ENCODE measurements at regions not wholly inside any gene's neighbourhood (a gene's known extent, or its start where the extent isn't known, plus 50 kb on each side); places are given as distances from the start of the nearest gene placed in this dataset.

DNA sequence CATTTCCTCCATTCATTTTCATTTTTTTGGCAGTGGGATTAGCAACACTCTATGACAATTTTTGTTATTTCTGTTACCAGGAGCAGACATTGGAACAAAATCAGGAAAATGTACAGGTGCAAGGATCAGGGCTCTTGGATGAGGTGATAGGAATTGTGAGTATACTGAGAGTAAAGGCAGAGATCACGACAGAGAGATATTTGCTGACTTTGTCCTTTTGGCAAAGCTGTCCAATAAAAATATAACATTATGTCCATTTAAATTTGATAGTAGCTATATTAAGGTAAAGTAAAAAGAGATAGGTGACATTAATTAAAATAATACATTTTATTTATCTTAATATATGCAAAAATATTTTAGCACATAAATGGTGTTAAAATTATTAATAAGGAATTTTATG, 373.1 kb upstream of the GNPDA2 start:
- DNase-seq (ENCODE audit: low spot score): no peak

DNA sequence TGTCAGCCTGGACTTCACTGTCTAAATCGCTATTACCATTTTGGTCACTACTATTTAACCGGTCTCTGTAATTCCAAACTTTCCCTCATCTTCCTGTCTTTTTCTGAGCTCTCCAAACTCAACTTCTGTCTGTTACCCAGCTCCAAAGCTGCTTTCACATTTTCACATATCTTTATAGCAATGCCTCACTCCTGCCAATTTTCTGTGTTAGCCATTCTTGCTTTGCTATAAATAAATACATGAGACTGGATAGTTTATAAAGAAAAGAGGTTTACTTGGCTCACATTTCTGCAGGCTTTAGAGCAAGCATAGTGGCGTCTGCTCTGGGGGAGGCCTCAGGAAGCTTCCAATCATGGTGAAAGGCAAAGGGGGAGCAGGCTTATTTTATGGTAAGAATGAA, 368.3 kb upstream of the GNPDA2 start:
- DNase-seq (ENCODE audit: low spot score): no peak

DNA sequence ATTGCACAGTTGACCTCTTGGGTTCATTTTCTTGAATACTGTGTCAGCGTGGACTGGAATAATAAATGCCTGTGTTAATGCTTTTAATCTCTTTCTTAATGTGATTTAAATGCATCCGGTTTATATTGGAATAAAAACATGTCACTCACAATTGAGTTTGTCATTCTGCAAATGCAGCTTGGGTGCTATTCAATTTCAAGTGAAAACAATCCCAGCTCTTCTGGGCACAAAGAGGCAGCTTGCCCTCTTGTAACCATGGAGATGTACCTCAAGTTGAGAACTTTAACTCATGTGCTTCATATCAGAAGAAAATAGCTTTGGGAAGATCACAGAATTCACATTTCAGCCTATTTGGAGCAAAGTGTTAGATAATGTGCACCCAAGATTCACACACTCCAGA, 355.7 kb upstream of the GNPDA2 start:
- DNase-seq (ENCODE audit: low spot score): no peak

DNA sequence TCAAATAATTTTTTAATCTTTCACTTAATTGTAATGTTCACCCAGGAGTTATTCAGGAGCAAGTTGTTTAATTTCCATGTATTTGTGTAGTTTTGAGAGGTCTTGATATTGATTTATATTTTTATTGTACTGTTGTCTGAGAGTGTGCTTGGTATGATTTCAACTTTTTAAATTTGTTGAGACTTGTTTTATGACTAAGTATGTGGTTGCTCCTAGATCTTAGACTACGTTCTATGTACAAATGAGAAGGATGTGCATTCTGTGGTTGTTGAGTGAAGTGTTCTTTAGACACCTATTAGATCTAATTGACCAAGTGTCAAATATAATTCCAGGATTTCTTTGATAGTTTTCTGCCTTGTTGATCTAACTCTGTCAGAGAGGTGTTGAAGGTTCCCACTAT, 353.3 kb upstream of the GNPDA2 start:
- no peak for DNase-seq (ENCODE audit: low spot score)

DNA sequence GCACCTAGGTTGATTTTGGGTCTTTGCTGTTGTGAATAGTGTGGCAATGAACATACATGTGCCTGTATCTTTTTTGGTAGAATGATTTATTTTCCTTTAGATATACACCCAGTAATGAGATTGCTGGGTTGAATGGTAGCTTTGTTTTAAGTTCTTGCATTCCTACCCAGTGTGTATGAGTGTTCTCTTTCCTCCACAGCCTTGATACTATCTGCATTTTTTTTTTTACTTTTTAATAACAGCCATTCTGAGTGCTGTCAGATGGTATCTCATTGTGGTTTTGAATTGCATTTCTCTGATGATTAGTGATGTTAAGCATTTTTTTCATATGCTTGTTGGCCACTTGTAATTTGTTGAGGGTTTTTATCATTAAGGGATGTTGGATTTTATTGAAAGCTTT, 351.8 kb upstream of the GNPDA2 start:
- DNase-seq (ENCODE audit: low spot score): no peak

DNA sequence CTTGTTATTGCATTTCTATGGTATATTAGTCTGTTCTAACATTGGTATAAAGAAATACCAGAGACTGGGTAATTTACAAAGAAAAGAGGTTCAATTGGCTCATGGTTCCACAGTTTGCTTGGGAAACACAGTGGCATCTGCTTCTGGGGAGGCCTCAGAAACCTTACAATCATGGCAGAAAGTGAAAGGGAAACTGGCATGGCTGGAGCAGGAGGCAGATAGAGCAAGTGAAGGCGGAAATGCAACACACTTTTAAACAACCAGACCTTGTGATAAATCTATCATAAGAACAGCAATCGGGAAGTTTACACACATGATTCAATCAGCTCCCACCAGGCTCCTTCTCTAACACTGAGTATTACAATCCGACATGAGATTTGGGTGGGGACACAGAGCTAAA, 346.6 kb upstream of the GNPDA2 start:
- DNase-seq (ENCODE audit: low spot score): no peak

DNA sequence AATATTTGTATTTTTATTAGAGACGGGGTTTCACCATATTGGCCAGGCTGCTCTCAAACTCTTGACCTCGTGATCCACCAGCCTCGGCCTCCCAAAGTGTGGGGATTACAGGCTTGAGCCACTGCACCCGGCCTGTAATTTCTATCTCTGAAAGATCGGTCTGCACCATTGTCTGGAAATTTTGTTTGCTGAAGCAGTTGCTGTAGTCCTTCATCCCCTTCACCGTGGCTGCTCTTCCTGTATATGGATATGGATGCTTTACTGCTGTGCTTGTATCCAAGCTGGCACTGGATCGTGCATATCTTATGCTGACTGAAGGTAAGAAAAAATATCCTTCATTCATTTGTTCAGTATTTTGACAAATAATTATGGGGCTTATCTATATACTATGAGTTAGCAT, 338.4 kb upstream of the GNPDA2 start:
- no peak for DNase-seq (ENCODE audit: low spot score)

DNA sequence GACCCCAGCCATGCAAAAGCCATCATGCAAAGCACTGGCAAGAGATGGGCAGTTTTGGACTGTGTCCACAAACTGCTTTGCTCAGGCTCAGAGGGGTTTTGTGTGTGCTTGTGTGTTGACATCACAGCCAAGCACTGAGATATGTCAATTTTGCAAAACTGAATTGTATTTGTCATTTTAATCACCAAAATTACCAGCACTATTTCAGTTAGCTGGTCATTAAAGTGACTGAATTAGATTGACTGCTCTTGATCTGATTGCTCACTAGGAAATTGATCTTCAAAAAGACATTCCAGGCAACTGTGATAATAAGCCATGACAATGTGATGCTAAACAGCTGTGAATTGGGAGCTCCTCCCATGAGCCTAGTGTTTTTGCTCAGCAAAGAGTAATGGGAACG, 337.3 kb upstream of the GNPDA2 start:
- DNase-seq (ENCODE audit: low spot score): no peak

DNA sequence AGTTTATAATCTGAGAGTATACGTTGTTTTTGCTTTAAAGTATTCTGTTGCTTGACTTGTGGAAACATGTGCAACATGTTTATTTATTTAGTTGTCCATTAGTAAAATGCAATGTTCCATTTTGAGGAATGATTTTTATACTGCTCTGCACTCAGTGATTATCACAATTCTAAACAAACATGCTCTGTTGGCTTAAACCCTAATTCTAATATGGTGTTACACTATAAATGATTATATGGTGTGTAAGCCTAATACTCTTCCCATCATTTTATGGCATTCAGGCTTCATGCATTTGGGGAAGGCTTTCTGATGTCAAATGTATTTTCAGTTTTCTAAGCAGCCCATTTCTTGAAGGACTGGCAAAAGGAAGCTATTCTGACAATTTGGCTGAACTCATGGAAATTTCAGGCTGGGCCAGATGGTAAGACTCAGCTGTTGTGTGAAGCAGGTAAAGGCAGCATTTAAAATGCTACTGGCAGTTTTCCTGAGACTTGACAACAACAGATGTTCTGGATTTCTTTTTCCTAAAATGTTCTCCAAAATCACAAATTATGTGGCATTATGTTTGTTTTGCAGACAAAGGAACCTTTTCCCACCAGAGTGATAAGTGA, 336.7 kb upstream of the GNPDA2 start:
- no peak for DNase-seq (ENCODE audit: low spot score)

DNA sequence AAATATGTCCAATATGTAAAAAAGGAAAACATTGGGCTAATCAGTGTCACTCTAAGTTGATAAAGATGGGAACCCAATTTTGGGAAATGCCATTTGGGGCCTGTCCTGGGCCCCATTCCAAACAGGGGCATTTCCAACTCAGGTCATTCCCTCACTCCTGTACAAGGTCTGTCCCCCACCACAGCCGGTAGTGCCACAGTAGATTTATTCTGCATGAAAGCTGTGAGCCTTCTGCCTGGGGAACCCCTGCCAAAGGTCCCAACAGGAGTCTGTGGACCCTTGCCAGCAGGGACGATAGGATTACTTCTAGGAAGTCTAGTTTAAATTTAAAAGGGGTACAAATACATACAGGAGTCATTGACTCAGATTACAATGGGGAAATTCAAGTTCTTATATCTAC, 317.6 kb upstream of the GNPDA2 start:
- DNase-seq (ENCODE audit: low spot score): no peak

DNA sequence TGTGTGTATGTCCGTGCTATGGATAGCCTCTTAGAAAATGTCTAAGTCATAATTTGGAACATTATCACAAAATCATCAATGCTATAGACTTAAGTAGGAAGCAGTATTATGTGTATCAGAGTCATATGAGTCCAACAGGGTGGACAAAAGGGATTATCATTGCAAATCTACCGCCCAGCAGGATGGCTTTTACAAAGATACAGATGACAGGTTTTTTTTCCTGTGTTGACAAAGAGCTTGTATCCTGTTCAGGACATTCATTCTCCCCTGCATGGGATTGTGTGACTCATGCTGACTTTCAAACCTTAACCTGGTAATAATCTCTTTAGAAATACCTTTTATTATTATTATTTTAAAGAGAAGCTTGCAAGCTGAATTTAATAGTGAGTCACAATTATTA, 310.3 kb upstream of the GNPDA2 start:
- no peak for DNase-seq (ENCODE audit: low spot score)

DNA sequence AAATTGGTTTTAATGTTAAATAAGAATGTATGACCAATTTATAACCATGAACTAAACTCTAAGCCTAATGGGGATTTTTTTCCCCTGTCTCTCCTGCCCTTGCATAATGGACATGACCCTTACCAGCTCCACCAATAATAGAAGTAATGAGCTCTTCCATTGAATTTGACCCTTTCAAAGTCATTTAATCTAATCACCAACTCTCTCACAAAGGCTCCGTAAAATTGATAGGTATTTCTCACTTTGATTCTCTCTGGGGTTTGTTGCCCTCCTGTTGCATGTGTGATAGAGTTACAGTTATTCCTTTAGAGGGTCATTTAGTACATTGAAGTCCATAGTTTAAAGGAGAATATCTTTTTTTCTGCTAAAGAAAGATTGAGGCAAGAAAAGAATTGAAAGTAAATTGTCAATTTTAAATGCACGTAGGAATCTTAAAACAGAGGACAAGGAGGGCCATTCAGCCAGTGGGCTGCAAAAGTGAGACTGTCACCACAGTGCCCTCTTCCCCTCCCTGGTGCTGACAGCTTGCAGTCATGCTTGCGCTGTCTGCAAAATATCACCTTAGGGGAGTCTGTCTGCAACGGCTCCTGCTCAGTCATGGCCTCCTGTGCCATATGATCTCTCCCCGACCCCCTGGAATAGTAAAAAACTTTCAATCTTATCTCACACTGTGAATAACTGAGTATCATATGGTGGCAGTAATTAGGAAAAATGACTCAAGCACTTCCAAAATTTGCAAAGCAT, 307.5 kb upstream of the GNPDA2 start:
- no peak for DNase-seq (ENCODE audit: low spot score)

DNA sequence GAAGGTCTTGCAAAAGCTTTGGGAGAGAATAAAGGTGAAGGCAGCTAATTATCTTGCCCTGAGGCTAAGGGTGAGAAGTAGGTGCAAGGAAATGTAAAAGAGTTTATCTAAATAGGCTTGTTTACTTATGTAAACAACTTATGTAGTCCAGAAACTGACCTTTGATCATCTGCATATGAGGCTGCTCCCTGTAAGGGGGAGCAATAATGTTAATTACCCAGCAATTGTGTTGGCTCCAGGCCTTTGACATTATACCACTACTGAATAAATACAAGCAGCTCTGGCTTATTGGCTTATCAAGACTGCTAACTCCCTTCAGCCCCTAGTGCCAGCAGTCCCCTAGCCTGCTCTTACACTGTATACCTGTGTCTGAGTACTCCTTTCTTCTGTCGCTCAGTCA, 303.7 kb upstream of the GNPDA2 start:
- DNase-seq (ENCODE audit: low spot score): no peak

DNA sequence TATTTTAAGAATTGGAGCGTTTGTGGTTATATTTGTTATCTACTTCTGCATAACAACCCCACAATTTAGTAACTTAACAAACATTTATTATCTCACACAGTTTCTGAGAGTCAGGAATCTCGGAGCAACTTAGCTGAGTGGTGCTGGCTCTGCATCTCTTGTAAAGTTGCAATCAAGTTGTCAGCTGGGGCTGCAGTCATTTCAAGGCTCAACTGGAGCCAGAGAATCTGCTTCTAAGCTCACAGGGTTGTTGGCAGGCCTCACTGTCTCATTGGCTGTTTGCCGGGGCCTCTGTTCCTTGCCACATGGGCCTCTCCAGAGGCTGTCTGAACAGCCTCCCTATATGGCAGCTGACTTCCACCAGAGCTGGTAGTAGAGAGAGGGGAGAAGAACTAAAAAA, 281.2 kb upstream of the GNPDA2 start:
- DNase-seq (ENCODE audit: low spot score): no peak

DNA sequence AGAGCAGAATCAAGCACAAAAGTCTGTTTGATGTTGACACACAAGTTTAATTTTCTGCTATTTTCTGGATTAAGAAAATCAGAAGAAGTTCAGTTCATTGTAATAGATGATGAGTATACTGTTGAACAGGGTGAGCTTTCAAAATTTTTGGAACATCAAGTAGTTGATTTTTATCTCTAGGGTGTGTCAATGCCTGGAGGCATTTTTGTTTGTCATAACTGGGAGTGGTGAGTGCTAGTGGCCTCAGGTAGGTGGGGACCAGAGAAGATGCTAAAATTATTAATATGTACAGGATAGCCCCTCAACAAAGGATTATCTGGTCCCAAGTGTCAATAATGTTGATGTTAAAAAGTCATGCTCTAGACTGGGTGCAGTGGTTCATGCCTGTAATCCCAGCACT, 279.7 kb upstream of the GNPDA2 start:
- no peak for DNase-seq (ENCODE audit: low spot score)

DNA sequence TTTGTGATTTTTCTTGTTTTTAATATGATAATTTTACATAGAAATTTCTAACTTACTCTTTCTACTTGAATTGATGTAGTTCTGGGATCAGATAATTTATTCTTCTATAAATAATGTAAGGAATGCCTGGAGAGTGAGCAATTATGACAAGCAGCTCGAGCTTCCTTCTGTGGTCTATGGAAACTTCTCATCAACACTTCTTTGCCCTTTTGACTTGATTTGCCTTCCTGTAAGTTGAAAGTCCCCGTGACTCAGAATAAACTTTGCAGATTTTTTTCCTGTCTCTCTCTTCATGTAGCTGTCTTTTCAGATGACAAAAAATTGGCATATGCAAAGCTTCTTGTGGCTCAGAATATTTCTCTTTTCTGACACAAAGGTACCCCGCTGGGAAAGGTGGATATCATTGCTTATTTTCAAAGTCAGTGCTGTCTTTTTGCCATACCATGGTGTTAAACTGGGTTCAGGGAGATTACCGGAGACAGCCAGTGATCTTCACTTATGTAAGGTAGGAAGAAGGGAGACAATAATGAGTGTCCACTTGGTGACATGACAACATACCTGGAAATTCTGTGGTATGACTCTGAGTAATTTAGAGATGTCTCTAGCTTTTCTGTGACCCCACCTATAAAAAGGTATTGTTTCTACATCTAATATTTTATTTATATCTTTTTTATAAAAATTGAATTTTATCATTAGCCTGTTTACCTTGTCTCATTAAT, 278.6 kb upstream of the GNPDA2 start:
- no peak for DNase-seq (ENCODE audit: low spot score)

DNA sequence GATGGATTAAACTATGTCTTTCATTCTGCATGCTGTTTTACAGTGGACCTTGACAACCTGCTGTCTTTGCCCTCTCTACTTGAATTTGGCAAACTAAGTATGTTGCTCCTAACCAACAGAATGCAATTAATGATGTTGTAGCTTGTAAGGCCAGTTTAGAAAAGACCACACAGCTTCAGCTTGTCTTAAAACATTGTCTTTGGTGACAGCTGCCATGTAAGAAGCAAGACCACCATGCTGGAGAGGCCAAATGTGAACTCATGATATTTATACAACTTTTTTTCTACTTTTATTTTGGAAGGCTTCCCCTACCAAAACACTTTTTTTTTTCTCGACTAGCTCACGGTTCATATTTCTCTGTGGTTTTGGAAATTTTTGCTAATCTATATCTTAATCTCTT, 278.0 kb upstream of the GNPDA2 start:
- no peak for DNase-seq (ENCODE audit: low spot score)

DNA sequence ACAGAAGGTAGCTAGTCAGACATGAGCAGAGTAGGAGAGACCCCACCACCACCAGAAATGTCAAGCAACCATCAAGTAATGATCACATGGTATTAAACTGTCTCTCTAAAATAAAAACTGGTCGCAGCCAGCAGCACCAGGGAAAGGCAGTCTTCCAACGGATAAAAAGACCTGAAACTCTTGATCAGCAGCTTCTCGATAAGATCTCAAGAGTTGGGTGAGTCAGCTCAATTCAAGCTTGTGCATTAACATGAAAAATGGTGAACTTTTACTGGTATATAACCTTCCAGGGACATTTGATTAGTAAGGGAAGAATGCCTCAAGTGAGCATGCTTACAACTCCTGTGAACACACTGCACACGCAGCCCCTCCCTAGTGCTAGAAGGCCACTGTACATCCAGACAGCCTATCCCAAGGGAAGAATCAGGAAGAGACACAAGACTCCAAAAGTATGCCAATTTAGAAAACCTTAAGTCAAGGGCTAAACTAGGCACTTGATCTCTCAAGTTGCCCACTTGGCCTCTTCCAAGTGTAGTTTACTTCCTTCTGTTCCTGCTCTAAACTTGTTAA, 270.0 kb upstream of the GNPDA2 start:
- DNase-seq (ENCODE audit: low spot score): peak; percentile 46

DNA sequence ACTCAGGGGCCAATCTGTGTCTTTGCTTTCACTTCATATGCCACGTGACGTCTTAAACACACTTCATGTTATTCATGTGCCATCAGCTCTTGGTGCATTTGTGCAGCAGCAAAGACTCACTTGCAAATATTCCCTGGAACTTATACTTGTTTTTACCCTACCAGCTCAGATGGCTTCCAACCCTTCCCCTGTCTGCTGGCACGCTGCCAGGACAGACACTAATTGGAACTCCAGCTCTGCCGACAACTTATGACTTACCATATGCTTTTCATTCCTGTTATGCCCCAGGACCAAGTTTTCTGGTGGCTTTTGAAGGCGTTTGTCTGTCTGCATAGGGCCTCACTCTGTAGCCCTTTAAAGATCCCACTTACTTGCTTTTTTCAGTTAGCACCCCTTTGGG, 261.7 kb upstream of the GNPDA2 start:
- no peak for DNase-seq (ENCODE audit: low spot score)

DNA sequence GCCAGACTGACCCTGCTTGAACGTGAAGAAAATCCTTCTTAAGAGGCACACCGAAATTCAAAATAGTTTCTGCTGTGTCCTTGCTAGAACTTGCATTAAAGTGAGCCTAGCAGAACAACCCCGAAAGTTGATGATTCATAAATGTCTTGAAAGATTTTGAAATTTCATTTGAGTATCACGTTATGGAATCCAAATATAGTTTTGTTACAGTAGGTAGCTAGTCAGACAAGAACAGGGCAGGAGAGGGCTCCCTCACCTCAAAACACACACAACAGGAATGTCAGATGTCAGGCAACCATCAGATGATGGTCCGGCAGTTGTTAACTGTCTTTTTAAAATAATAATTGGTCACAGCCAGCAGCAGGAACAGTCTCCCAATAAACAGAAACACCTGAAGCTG, 259.6 kb upstream of the GNPDA2 start:
- DNase-seq (ENCODE audit: low spot score): no peak

DNA sequence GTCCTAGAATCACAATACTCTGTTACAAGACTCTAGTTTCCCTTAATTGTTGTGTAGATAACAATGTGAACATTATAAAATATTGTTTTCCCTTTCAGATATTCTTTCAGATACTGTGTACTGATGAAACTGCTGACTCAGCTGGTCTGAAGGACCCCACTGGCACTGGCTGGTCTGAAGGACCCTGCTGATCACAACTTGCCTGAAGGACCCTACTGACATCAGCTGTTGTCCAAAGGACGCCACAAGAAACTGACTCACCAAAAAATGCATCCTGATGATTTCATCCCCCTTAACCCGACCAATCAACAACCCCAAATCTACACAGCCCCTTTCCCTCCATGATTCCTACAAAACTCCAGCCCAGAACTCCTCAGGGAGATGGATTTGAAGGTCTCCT, 258.8 kb upstream of the GNPDA2 start:
- no peak for DNase-seq (ENCODE audit: low spot score)

DNA sequence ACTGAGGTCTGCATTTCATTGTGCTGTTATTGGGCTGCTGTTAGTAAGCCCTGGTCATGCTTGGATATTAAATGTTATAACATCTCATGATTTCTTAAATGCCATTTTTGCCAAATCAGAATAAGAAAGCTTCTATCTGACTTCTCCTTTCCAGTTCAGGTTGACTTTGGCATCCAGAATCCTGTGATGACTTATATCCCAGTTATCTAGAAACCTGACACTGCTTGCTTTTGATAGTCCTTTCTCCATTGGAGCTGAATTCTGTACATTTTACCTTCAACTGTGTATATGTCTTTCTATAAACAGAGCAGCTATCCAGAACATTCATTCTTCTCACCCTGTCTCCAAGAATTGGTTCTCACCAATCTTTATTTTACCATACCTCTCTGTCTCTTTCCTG, 257.7 kb upstream of the GNPDA2 start:
- DNase-seq (ENCODE audit: low spot score): no peak

DNA sequence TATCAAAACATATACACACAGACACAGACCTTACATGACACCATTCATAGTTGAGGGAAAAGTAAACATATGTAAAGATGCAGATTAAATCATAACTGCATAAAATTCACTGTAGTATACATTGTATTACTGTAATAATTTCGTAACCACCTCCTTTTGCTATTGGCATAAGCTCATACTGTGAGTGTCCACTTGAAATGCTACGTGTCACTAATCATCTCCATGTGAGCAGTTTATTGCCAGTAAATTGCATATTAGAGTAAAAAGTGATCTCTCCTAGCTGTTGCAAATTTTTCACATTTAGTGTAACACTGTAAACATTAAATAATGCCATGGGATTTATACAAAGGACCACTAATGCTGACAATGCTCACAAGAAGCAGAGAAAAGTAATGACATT, 256.7 kb upstream of the GNPDA2 start:
- no peak for DNase-seq (ENCODE audit: low spot score)
